Stomach (tissue), 8 donors: ENCODE measurements at regions not wholly inside any gene's neighbourhood (a gene's known extent, or its start where the extent isn't known, plus 50 kb on each side); places are given as distances from the start of the nearest gene placed in this dataset.

Experiments used
- DNase-seq, 2 donors: peaks; one replicate each; pipeline versions ENCODE4 v3.0.0 to v3.0.0-alpha.2; 2013 to 2019
- H3K27ac ChIP-seq, 5 donors: fragments of 200-600 bp in 4 of 5; sonication (generic) in 4 of 5; one replicate each; pipeline ENCODE4 v1.5.1; 2013 to 2019; ENCODE audit warnings: mild to moderate bottlenecking in 1 of 5, moderate library complexity in 1 of 5
- H3K27me3 ChIP-seq, 3 donors: fragments of 200-600 bp; sonication (generic); one replicate each; pipeline ENCODE4 v1.5.1; 2017 to 2019; ENCODE audit warnings: mixed run types in 1 of 3
- H3K36me3 ChIP-seq, 4 donors: fragments of 200-600 bp; sonication (generic); 1 replicate in 3 of 4; 2 replicates in 1 of 4; pipeline ENCODE4 v1.5.1; 2016 to 2019
- H3K4me1 ChIP-seq, 4 donors: fragments of 200-600 bp; sonication (generic); one replicate each; pipeline ENCODE4 v1.5.1; 2016 to 2019
- H3K4me3 ChIP-seq, 4 donors: fragments of 200-600 bp; sonication (generic) in 3 of 4; one replicate each; pipeline ENCODE4 v1.5.1; 2016 to 2019; ENCODE audit warnings: mild to moderate bottlenecking in 1 of 4
- H3K9me3 ChIP-seq, 4 donors: fragments of 200-600 bp; sonication (generic); one replicate each; pipeline ENCODE4 v1.5.1; 2016 to 2019
- EP300 ChIP-seq: sonication (generic); formaldehyde crosslinking; IDR thresholded peaks from one replicate; pipeline ENCODE4 v1.6.1; 2017; ENCODE audit warnings: antibody characterized with exemption
- POLR2A ChIP-seq, 4 donors: fragments of 450-650 bp; IDR thresholded peaks; one replicate each; pipeline ENCODE4 v1.6.1; 2016; ENCODE audit warnings: antibody characterized with exemption in 4 of 4, control low read depth in 2 of 4, mild to moderate bottlenecking in 1 of 4, moderate library complexity in 1 of 4
- POLR2AphosphoS5 ChIP-seq, 3 donors: sonication (generic); formaldehyde crosslinking; IDR thresholded peaks; one replicate each; pipeline ENCODE4 v1.6.1; 2016; ENCODE audit warnings: antibody characterized with exemption in 3 of 3
- WGBS, 5 donors: extraction: QIAGEN DNeasy Blood & Tissue Kit in 3 of 5; methylation state at CpG; one replicate each; pipeline versions ENCODE4 v1.1.5 to v1.1.7; 2013 to 2018; 5-methylcytosine and 5-hydroxymethylcytosine counted together
- intact Hi-C: fragments of 100-400 bp; cut with DNase I; formaldehyde crosslinking; loops from one replicate; pipeline ENCODE4 v1.15.1; 2023; ENCODE audit warnings: low total_unique reads
- TF ChIP-seq, protein P1 (sequence below), 7 experiments: fragments of 450-650 bp in 4 of 7; fragments of 200-600 bp in 3 of 7; sonication (generic) in 3 of 7; IDR thresholded peaks; one replicate each; pipeline ENCODE4 v1.5.1; 2016 to 2019; ENCODE audit warnings: antibody characterized with exemption in 7 of 7, control low read depth in 2 of 7, mild to moderate bottlenecking in 1 of 7
- donor health status: healthy with polysubstance abuse.
- donor health status: Bipolar disorder and iron deficiency.
- donor health status: healthy.

DNA sequence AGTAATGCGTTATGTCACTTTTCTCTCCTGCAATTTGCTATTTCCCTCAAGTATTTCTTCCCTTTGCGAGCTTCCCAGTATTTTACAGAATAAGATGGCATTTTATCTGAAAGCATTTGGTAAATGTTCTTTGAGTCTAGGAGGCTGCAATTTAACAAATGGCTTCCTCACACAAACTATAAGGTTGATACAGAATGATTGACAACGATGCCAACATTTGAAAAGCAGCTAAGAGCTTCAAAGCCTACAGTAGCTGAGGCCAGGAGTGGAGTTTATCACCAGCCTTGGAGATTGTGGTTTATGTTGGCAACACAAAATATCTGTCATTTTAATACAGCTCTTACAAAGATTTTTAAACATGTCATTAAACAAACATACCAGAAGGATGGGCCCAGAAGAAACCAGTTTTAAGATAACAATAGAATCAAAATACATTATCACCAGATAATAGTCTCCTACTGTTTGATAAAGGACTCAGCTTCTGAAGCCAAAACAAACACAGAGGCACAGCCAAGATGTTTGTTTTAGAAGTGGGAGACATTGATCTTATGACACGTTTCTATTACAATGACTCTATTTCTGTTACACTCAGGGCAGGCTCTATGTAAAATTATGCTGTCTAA lies 711.4 kb upstream of the ACVR2A start:
- H3K27me3 ChIP-seq = no peaks in the 10 kb centered on the region
- intact Hi-C loops = no loop called here
- H3K9me3 ChIP-seq = no peaks in the 10 kb centered on the region
- WGBS, 5 donors = 52 to 65% (median 63%) methylated on average over 4 of the region's 4 CpGs
- no peak overlapping the region for H3K4me3 ChIP-seq
- no peak for DNase-seq
- H3K27ac ChIP-seq = no peak overlapping the region
- H3K36me3 ChIP-seq = no peaks in the 10 kb centered on the region
- TF ChIP-seq POLR2A (IDR thresholded peaks at IDR 0.05) (no peak), EP300 (no peak), POLR2AphosphoS5 (IDR thresholded peaks at IDR 0.05) (no peak)
- TF ChIP-seq, protein P1, sequence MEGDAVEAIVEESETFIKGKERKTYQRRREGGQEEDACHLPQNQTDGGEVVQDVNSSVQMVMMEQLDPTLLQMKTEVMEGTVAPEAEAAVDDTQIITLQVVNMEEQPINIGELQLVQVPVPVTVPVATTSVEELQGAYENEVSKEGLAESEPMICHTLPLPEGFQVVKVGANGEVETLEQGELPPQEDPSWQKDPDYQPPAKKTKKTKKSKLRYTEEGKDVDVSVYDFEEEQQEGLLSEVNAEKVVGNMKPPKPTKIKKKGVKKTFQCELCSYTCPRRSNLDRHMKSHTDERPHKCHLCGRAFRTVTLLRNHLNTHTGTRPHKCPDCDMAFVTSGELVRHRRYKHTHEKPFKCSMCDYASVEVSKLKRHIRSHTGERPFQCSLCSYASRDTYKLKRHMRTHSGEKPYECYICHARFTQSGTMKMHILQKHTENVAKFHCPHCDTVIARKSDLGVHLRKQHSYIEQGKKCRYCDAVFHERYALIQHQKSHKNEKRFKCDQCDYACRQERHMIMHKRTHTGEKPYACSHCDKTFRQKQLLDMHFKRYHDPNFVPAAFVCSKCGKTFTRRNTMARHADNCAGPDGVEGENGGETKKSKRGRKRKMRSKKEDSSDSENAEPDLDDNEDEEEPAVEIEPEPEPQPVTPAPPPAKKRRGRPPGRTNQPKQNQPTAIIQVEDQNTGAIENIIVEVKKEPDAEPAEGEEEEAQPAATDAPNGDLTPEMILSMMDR (IDR thresholded peaks at IDR 0.05) = no peak
- no peaks in the 10 kb centered on the region for H3K4me1 ChIP-seq

DNA sequence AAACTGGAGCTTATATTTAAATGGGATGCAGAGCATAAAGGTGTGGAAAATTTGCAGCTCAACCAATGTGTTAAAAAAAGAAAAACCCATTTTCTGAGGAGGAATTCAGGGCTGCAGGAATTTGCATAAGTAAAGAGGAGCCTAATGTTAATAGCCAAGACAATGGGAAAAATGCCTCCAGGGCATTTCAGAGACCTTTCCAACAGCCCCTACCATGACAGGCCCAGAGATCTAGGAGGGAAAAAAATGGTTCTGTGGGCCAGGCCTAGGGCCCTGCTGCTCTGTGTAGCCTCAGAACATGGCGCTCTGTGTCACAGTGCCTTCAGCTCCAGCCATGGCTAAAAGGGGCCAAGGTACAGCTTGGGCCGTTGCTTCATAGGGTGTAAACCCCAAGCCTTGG lies 719.7 kb upstream of the ACVR2A start:
- no peak for DNase-seq
- H3K4me3 ChIP-seq = no peak overlapping the region
- peaks cover 0 to 15% (median 6%) of the 10 kb centered on the region in 4 donors for H3K9me3 ChIP-seq
- no peaks in the 10 kb centered on the region for H3K27me3 ChIP-seq
- no peaks in the 10 kb centered on the region for H3K4me1 ChIP-seq
- 91 to 100% (median 94%) methylated on average over 2 of the region's 2 CpGs for WGBS, 5 donors
- intact Hi-C loops = no loop called here
- H3K36me3 ChIP-seq = no peaks in the 10 kb centered on the region
- no peak overlapping the region for H3K27ac ChIP-seq
- TF ChIP-seq EP300 = no peak
- TF ChIP-seq, protein P1 (IDR thresholded peaks at IDR 0.05) = no peak
- no peak for TF ChIP-seq POLR2AphosphoS5 (IDR thresholded peaks at IDR 0.05)
- TF ChIP-seq POLR2A (IDR thresholded peaks at IDR 0.05) = no peak

DNA sequence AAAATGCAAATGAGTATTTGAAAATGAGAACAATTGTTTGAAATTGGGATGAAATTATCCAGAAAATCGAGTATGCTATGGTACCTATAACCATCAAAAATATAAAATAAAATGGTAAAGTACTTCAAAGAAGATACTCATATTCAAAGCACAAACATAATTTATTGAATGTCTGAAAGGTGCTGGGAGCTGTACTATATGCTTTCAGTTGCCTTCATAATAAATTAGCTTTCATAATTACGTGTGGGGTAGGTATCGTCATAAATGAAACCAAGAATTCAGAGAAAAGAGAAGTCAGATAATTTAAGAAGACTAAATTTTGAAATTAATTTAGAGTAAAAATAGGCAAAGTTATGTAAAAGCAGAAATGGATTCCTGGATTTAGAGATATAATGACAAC lies 721.9 kb upstream of the ACVR2A start:
- no peak overlapping the region for H3K4me3 ChIP-seq
- intact Hi-C loops = no loop called here
- H3K27ac ChIP-seq = no peak overlapping the region
- H3K9me3 ChIP-seq = peaks cover 0 to 15% (median 6%) of the 10 kb centered on the region in 4 donors
- DNase-seq = no peak
- H3K27me3 ChIP-seq = no peaks in the 10 kb centered on the region
- TF ChIP-seq POLR2AphosphoS5 (IDR thresholded peaks at IDR 0.05) = no peak
- no peak for TF ChIP-seq POLR2A (IDR thresholded peaks at IDR 0.05)
- TF ChIP-seq, protein P1 (IDR thresholded peaks at IDR 0.05) = no peak
- no peak for TF ChIP-seq EP300
- no peaks in the 10 kb centered on the region for H3K4me1 ChIP-seq
- 86 to 93% (median 91%) methylated on average over 3 of the region's 3 CpGs for WGBS, 5 donors
- H3K36me3 ChIP-seq = no peaks in the 10 kb centered on the region

- H3K27me3 ChIP-seq = no peaks in the 10 kb centered on the region
- DNase-seq = no peak
- no peak overlapping the region for H3K4me3 ChIP-seq
- H3K36me3 ChIP-seq = no peaks in the 10 kb centered on the region
- H3K27ac ChIP-seq = no peak overlapping the region
- H3K9me3 ChIP-seq = no peaks in the 10 kb centered on the region
- WGBS, 5 donors = 76 to 92% (median 91%) methylated on average over 4 of the region's 4 CpGs
- H3K4me1 ChIP-seq = no peaks in the 10 kb centered on the region
- intact Hi-C loops = no loop called here
- no peak for TF ChIP-seq EP300
- TF ChIP-seq POLR2A (IDR thresholded peaks at IDR 0.05) = no peak
- no peak for TF ChIP-seq POLR2AphosphoS5 (IDR thresholded peaks at IDR 0.05)
- TF ChIP-seq, protein P1 (IDR thresholded peaks at IDR 0.05) = no peak
Observed at GRCh38 chr2:147110962-147111361, 733.9 kb upstream of the ACVR2A start.
